ENCODE measurements at regions not wholly inside any gene's neighbourhood (a gene's known extent, or its start where the extent isn't known, plus 50 kb on each side); places are given as distances from the start of the nearest gene placed in this dataset.

- Histone ChIP-seq H3K36me3 (ENCODE audit: control insufficient read depth in 1 of 2, insufficient read depth in 2 of 2, low read length in 2 of 2) (no peaks in the 10 kb centered on the region), H3K4me3 (ENCODE audit: low read depth in 1 of 2, low read length in 2 of 2) (no peak overlapping the region), H3K4me1 (ENCODE audit: control insufficient read depth in 1 of 2, insufficient read depth in 2 of 2, low read length in 2 of 2) (peaks cover 0 to 13% of the 10 kb centered on the region in 2 donors), H3K27ac (ENCODE audit: low read length) (no peak overlapping the region), H3K9me3 (ENCODE audit: control insufficient read depth in 1 of 2, low read length in 2 of 2) (no peaks in the 10 kb centered on the region), H3K27me3 (ENCODE audit: low read depth, low read length) (no peaks in the 10 kb centered on the region)
Measured at GRCh38 chr12:89253488-89253887, 98.8 kb downstream of the DUSP6 start.

GRCh38 chr12:89252284-89252683, 100.0 kb downstream of the DUSP6 start:
- Histone ChIP-seq H3K4me3 (ENCODE audit: low read depth in 1 of 2, low read length in 2 of 2) (no peak overlapping the region), H3K27me3 (ENCODE audit: low read depth, low read length) (no peaks in the 10 kb centered on the region), H3K9me3 (ENCODE audit: control insufficient read depth in 1 of 2, low read length in 2 of 2) (no peaks in the 10 kb centered on the region), H3K36me3 (ENCODE audit: control insufficient read depth in 1 of 2, insufficient read depth in 2 of 2, low read length in 2 of 2) (no peaks in the 10 kb centered on the region), H3K4me1 (ENCODE audit: control insufficient read depth in 1 of 2, insufficient read depth in 2 of 2, low read length in 2 of 2) (peaks cover 0 to 21% of the 10 kb centered on the region in 2 donors), H3K27ac (ENCODE audit: low read length) (peak overlapping the region; percentile 56)

- Histone ChIP-seq H3K36me3 (ENCODE audit: control insufficient read depth in 1 of 2, insufficient read depth in 2 of 2, low read length in 2 of 2) (no peaks in the 10 kb centered on the region), H3K4me1 (ENCODE audit: control insufficient read depth in 1 of 2, insufficient read depth in 2 of 2, low read length in 2 of 2) (peaks cover 0 to 21% of the 10 kb centered on the region in 2 donors), H3K4me3 (ENCODE audit: low read depth in 1 of 2, low read length in 2 of 2) (no peak overlapping the region), H3K27ac (ENCODE audit: low read length) (peak overlapping the region; percentile 56), H3K27me3 (ENCODE audit: low read depth, low read length) (no peaks in the 10 kb centered on the region), H3K9me3 (ENCODE audit: control insufficient read depth in 1 of 2, low read length in 2 of 2) (no peaks in the 10 kb centered on the region)
Measured at GRCh38 chr12:89251342-89252271, 100.7 kb downstream of the DUSP6 start.

GRCh38 chr12:89250636-89251035, 101.7 kb downstream of the DUSP6 start:
- Histone ChIP-seq H3K36me3 (ENCODE audit: control insufficient read depth in 1 of 2, insufficient read depth in 2 of 2, low read length in 2 of 2) (no peaks in the 10 kb centered on the region), H3K4me3 (ENCODE audit: low read depth in 1 of 2, low read length in 2 of 2) (no peak overlapping the region), H3K4me1 (ENCODE audit: control insufficient read depth in 1 of 2, insufficient read depth in 2 of 2, low read length in 2 of 2) (peaks cover 0 to 21% of the 10 kb centered on the region in 2 donors), H3K27me3 (ENCODE audit: low read depth, low read length) (no peaks in the 10 kb centered on the region), H3K9me3 (ENCODE audit: control insufficient read depth in 1 of 2, low read length in 2 of 2) (no peaks in the 10 kb centered on the region), H3K27ac (ENCODE audit: low read length) (no peak overlapping the region)

GRCh38 chr12:89250213-89250612, 102.1 kb downstream of the DUSP6 start:
- Histone ChIP-seq H3K4me1 (ENCODE audit: control insufficient read depth in 1 of 2, insufficient read depth in 2 of 2, low read length in 2 of 2) (peaks cover 0 to 23% of the 10 kb centered on the region in 2 donors), H3K27me3 (ENCODE audit: low read depth, low read length) (no peaks in the 10 kb centered on the region), H3K27ac (ENCODE audit: low read length) (no peak overlapping the region), H3K4me3 (ENCODE audit: low read depth in 1 of 2, low read length in 2 of 2) (no peak overlapping the region), H3K36me3 (ENCODE audit: control insufficient read depth in 1 of 2, insufficient read depth in 2 of 2, low read length in 2 of 2) (no peaks in the 10 kb centered on the region), H3K9me3 (ENCODE audit: control insufficient read depth in 1 of 2, low read length in 2 of 2) (no peaks in the 10 kb centered on the region)

GRCh38 chr12:89247967-89248366, 104.3 kb downstream of the DUSP6 start:
- H3K4me1 ChIP-seq (ENCODE audit: control insufficient read depth in 1 of 2, insufficient read depth in 2 of 2, low read length in 2 of 2) = peaks cover 11 to 31% of the 10 kb centered on the region in 2 donors

GRCh38 chr12:89247541-89247942, 104.8 kb downstream of the DUSP6 start:
- H3K4me1 ChIP-seq (ENCODE audit: control insufficient read depth in 1 of 2, insufficient read depth in 2 of 2, low read length in 2 of 2) = peaks cover 11 to 31% of the 10 kb centered on the region in 2 donors
- no peak overlapping the region for H3K27ac ChIP-seq (ENCODE audit: low read length)
- no peak overlapping the region for H3K4me3 ChIP-seq (ENCODE audit: low read depth in 1 of 2, low read length in 2 of 2)
- H3K36me3 ChIP-seq (ENCODE audit: control insufficient read depth in 1 of 2, insufficient read depth in 2 of 2, low read length in 2 of 2) = no peaks in the 10 kb centered on the region
- H3K9me3 ChIP-seq (ENCODE audit: control insufficient read depth in 1 of 2, low read length in 2 of 2) = no peaks in the 10 kb centered on the region
- H3K27me3 ChIP-seq (ENCODE audit: low read depth, low read length) = no peaks in the 10 kb centered on the region

More at GRCh38 chr12:89247967-89248366, 104.3 kb downstream of the DUSP6 start:
- H3K27me3 ChIP-seq (ENCODE audit: low read depth, low read length) = no peaks in the 10 kb centered on the region
- H3K27ac ChIP-seq (ENCODE audit: low read length) = no peak overlapping the region
- H3K4me3 ChIP-seq (ENCODE audit: low read depth in 1 of 2, low read length in 2 of 2) = no peak overlapping the region
- no peaks in the 10 kb centered on the region for H3K9me3 ChIP-seq (ENCODE audit: control insufficient read depth in 1 of 2, low read length in 2 of 2)
- H3K36me3 ChIP-seq (ENCODE audit: control insufficient read depth in 1 of 2, insufficient read depth in 2 of 2, low read length in 2 of 2) = no peaks in the 10 kb centered on the region

GRCh38 chr12:89245090-89245489, 107.2 kb downstream of the DUSP6 start:
- Histone ChIP-seq H3K27ac (ENCODE audit: low read length) (no peak overlapping the region), H3K9me3 (ENCODE audit: control insufficient read depth in 1 of 2, low read length in 2 of 2) (no peaks in the 10 kb centered on the region), H3K4me3 (ENCODE audit: low read depth in 1 of 2, low read length in 2 of 2) (no peak overlapping the region), H3K27me3 (ENCODE audit: low read depth, low read length) (no peaks in the 10 kb centered on the region), H3K36me3 (ENCODE audit: control insufficient read depth in 1 of 2, insufficient read depth in 2 of 2, low read length in 2 of 2) (no peaks in the 10 kb centered on the region), H3K4me1 (ENCODE audit: control insufficient read depth in 1 of 2, insufficient read depth in 2 of 2, low read length in 2 of 2) (peaks cover 11 to 20% of the 10 kb centered on the region in 2 donors)

- peaks cover 11 to 18% of the 10 kb centered on the region in 2 donors for H3K4me1 ChIP-seq (ENCODE audit: control insufficient read depth in 1 of 2, insufficient read depth in 2 of 2, low read length in 2 of 2)
- no peak overlapping the region for H3K27ac ChIP-seq (ENCODE audit: low read length)
- no peaks in the 10 kb centered on the region for H3K27me3 ChIP-seq (ENCODE audit: low read depth, low read length)
- H3K36me3 ChIP-seq (ENCODE audit: control insufficient read depth in 1 of 2, insufficient read depth in 2 of 2, low read length in 2 of 2) = no peaks in the 10 kb centered on the region
- H3K9me3 ChIP-seq (ENCODE audit: control insufficient read depth in 1 of 2, low read length in 2 of 2) = no peaks in the 10 kb centered on the region
- no peak overlapping the region for H3K4me3 ChIP-seq (ENCODE audit: low read depth in 1 of 2, low read length in 2 of 2)
Measured at GRCh38 chr12:89244536-89244935, 107.8 kb downstream of the DUSP6 start.

- H3K4me1 ChIP-seq (ENCODE audit: control insufficient read depth in 1 of 2, insufficient read depth in 2 of 2, low read length in 2 of 2) = peaks cover 11 to 18% of the 10 kb centered on the region in 2 donors
- H3K4me3 ChIP-seq (ENCODE audit: low read depth in 1 of 2, low read length in 2 of 2) = no peak overlapping the region
- H3K27ac ChIP-seq (ENCODE audit: low read length) = no peak overlapping the region
- no peaks in the 10 kb centered on the region for H3K9me3 ChIP-seq (ENCODE audit: control insufficient read depth in 1 of 2, low read length in 2 of 2)
- no peaks in the 10 kb centered on the region for H3K27me3 ChIP-seq (ENCODE audit: low read depth, low read length)
- H3K36me3 ChIP-seq (ENCODE audit: control insufficient read depth in 1 of 2, insufficient read depth in 2 of 2, low read length in 2 of 2) = no peaks in the 10 kb centered on the region
Measured at GRCh38 chr12:89243771-89244170, 108.5 kb downstream of the DUSP6 start.

GRCh38 chr12:89239534-89239933, 112.8 kb downstream of the DUSP6 start:
- Histone ChIP-seq H3K4me1 (ENCODE audit: control insufficient read depth in 1 of 2, insufficient read depth in 2 of 2, low read length in 2 of 2) (peaks cover 2 to 6% of the 10 kb centered on the region in 2 donors), H3K27me3 (ENCODE audit: low read depth, low read length) (no peaks in the 10 kb centered on the region), H3K36me3 (ENCODE audit: control insufficient read depth in 1 of 2, insufficient read depth in 2 of 2, low read length in 2 of 2) (no peaks in the 10 kb centered on the region), H3K27ac (ENCODE audit: low read length) (no peak overlapping the region), H3K9me3 (ENCODE audit: control insufficient read depth in 1 of 2, low read length in 2 of 2) (no peaks in the 10 kb centered on the region), H3K4me3 (ENCODE audit: low read depth in 1 of 2, low read length in 2 of 2) (no peak overlapping the region)
